ENCODE measurements at regions not wholly inside any gene's neighbourhood (a gene's known extent, or its start where the extent isn't known, plus 50 kb on each side); places are given as distances from the start of the nearest gene placed in this dataset.

GRCh38 chr21:20260124-20260523, 738.1 kb upstream of the NCAM2 start:
- Histone ChIP-seq H3K36me3 (ENCODE audit: control insufficient read depth, insufficient read depth, low read length) (no peaks in the 10 kb centered on the region), H3K4me3 (replicated peaks; ENCODE audit: low read depth, low read length) (no peak overlapping the region), H3K27me3 (replicated peaks; ENCODE audit: control insufficient read depth, insufficient read depth, low read length) (no peaks in the 10 kb centered on the region)
- TF ChIP-seq, protein P1, sequence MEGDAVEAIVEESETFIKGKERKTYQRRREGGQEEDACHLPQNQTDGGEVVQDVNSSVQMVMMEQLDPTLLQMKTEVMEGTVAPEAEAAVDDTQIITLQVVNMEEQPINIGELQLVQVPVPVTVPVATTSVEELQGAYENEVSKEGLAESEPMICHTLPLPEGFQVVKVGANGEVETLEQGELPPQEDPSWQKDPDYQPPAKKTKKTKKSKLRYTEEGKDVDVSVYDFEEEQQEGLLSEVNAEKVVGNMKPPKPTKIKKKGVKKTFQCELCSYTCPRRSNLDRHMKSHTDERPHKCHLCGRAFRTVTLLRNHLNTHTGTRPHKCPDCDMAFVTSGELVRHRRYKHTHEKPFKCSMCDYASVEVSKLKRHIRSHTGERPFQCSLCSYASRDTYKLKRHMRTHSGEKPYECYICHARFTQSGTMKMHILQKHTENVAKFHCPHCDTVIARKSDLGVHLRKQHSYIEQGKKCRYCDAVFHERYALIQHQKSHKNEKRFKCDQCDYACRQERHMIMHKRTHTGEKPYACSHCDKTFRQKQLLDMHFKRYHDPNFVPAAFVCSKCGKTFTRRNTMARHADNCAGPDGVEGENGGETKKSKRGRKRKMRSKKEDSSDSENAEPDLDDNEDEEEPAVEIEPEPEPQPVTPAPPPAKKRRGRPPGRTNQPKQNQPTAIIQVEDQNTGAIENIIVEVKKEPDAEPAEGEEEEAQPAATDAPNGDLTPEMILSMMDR (IDR thresholded peaks at IDR 0.05; ENCODE audit: insufficient read depth, low read length, poor library complexity, severe bottlenecking): no peak
- DNase-seq (ENCODE audit: extremely low read depth, insufficient read length): no peak

- no peaks in the 10 kb centered on the region for H3K36me3 ChIP-seq (ENCODE audit: control insufficient read depth, insufficient read depth, low read length)
- TF ChIP-seq, protein P1 (IDR thresholded peaks at IDR 0.05; ENCODE audit: insufficient read depth, low read length, poor library complexity, severe bottlenecking): no peak
Observed at GRCh38 chr21:20261364-20261763, 736.8 kb upstream of the NCAM2 start.

GRCh38 chr21:20265707-20266440, 732.3 kb upstream of the NCAM2 start:
- no peak for DNase-seq (ENCODE audit: extremely low read depth, insufficient read length)
- TF ChIP-seq, protein P1 (IDR thresholded peaks at IDR 0.05; ENCODE audit: insufficient read depth, low read length, poor library complexity, severe bottlenecking): no peak

More at GRCh38 chr21:20261364-20261763, 736.8 kb upstream of the NCAM2 start:
- no peaks in the 10 kb centered on the region for H3K27me3 ChIP-seq (replicated peaks; ENCODE audit: control insufficient read depth, insufficient read depth, low read length)
- no peak overlapping the region for H3K4me3 ChIP-seq (replicated peaks; ENCODE audit: low read depth, low read length)
- DNase-seq (ENCODE audit: extremely low read depth, insufficient read length): no peak

DNA sequence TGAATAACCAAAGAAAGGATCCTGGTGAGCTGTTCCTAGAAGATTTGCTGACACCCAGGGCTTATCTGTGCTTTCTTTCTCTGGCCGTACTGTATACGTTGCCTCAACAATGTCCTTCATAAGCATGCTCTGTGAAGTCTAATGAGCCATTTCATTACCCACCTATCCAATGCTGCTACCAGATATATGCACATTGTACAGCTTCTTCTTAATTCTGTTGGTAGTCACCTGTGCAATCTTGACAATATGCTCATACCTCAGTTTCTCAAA, 731.8 kb upstream of the NCAM2 start:
- Histone ChIP-seq H3K27me3 (replicated peaks; ENCODE audit: control insufficient read depth, insufficient read depth, low read length) (no peaks in the 10 kb centered on the region), H3K36me3 (ENCODE audit: control insufficient read depth, insufficient read depth, low read length) (no peaks in the 10 kb centered on the region), H3K4me3 (replicated peaks; ENCODE audit: low read depth, low read length) (no peak overlapping the region)
- no peak for DNase-seq (ENCODE audit: extremely low read depth, insufficient read length)
- TF ChIP-seq, protein P1 (IDR thresholded peaks at IDR 0.05; ENCODE audit: insufficient read depth, low read length, poor library complexity, severe bottlenecking): no peak

More at GRCh38 chr21:20265707-20266440, 732.3 kb upstream of the NCAM2 start:
- Histone ChIP-seq H3K4me3 (replicated peaks; ENCODE audit: low read depth, low read length) (no peak overlapping the region), H3K36me3 (ENCODE audit: control insufficient read depth, insufficient read depth, low read length) (no peaks in the 10 kb centered on the region), H3K27me3 (replicated peaks; ENCODE audit: control insufficient read depth, insufficient read depth, low read length) (no peaks in the 10 kb centered on the region)

- TF ChIP-seq, protein P1 (IDR thresholded peaks at IDR 0.05; ENCODE audit: insufficient read depth, low read length, poor library complexity, severe bottlenecking): no peak
- H3K36me3 ChIP-seq (ENCODE audit: control insufficient read depth, insufficient read depth, low read length): no peaks in the 10 kb centered on the region
- no peak for DNase-seq (ENCODE audit: extremely low read depth, insufficient read length)
- H3K4me3 ChIP-seq (replicated peaks; ENCODE audit: low read depth, low read length): no peak overlapping the region
- H3K27me3 ChIP-seq (replicated peaks; ENCODE audit: control insufficient read depth, insufficient read depth, low read length): no peaks in the 10 kb centered on the region
Observed at GRCh38 chr21:20270365-20271055, 727.7 kb upstream of the NCAM2 start.

Measured in GM06990 (cell line).